SK-N-SH (cell line): ENCODE measurements at regions not wholly inside any gene's neighbourhood (a gene's known extent, or its start where the extent isn't known, plus 50 kb on each side); places are given as distances from the start of the nearest gene placed in this dataset.

Experiments
- CTCF ChIP-seq: fragments of 200-600 bp; sonication (generic); IDR thresholded peaks from 2 replicates; pipeline ENCODE4 v1.6.1; 2017; ENCODE audit warnings: antibody characterized with exemption, mild to moderate bottlenecking, moderate library complexity
- EP300 ChIP-seq, 2 experiments: IDR thresholded peaks; 2 replicates each; pipeline versions ENCODE4 v1.4.0 to v1.6.1; 2012; ENCODE audit warnings: borderline replicate concordance in 1 of 2, low read depth in 1 of 2, low read length in 1 of 2
- EZH2phosphoT487 ChIP-seq: fragments of 200-600 bp; sonication (generic); IDR thresholded peaks from 2 replicates; pipeline ENCODE4 v1.6.1; 2017; ENCODE audit warnings: low read depth, mixed run types, mild to moderate bottlenecking, antibody characterized with exemption, moderate library complexity, borderline replicate concordance
- FOXJ3 ChIP-seq: sonication (generic); formaldehyde crosslinking; IDR thresholded peaks from 2 replicates; pipeline ENCODE4 v1.5.1; 2020; ENCODE audit warnings: mild to moderate bottlenecking, missing genetic modification reagents
- GABPA ChIP-seq: IDR thresholded peaks from 2 replicates; pipeline ENCODE4 v1.4.0; 2012; ENCODE audit warnings: low read depth, mild to moderate bottlenecking
- JUND ChIP-seq: IDR thresholded peaks from 2 replicates; pipeline ENCODE4 v1.4.0; 2012
- MAX ChIP-seq: IDR thresholded peaks from 2 replicates; pipeline ENCODE4 v1.4.0; 2012; ENCODE audit warnings: low read depth
- POLR2AphosphoS5 ChIP-seq: IDR thresholded peaks from 2 replicates; pipeline ENCODE4 v1.6.1; 2012; ENCODE audit warnings: low read depth, low read length
- RAD21 ChIP-seq: IDR thresholded peaks from 2 replicates; pipeline ENCODE4 v1.6.1; 2012; ENCODE audit warnings: mild to moderate bottlenecking, low read length
- SIN3A ChIP-seq: IDR thresholded peaks from 2 replicates; pipeline ENCODE4 v1.6.1; 2012; ENCODE audit warnings: low read depth, mild to moderate bottlenecking, low read length, moderate library complexity, borderline replicate concordance
- TAF1 ChIP-seq: IDR thresholded peaks from 2 replicates; pipeline ENCODE4 v1.6.1; 2012; ENCODE audit warnings: low read depth, mild to moderate bottlenecking, low read length, moderate library complexity, borderline replicate concordance
- TEAD4 ChIP-seq: IDR thresholded peaks from 2 replicates; pipeline ENCODE4 v1.4.0; 2012; ENCODE audit warnings: mild to moderate bottlenecking, borderline replicate concordance; ENCODE audit not compliant: insufficient read depth
- YY1 ChIP-seq: IDR thresholded peaks from 2 replicates; pipeline ENCODE4 v1.4.0; 2012; ENCODE audit warnings: low read depth, mild to moderate bottlenecking
- TF ChIP-seq, protein P1 (sequence below): IDR thresholded peaks from 2 replicates; pipeline ENCODE4 v1.4.0; 2012; ENCODE audit warnings: low read depth, borderline replicate concordance

DNA sequence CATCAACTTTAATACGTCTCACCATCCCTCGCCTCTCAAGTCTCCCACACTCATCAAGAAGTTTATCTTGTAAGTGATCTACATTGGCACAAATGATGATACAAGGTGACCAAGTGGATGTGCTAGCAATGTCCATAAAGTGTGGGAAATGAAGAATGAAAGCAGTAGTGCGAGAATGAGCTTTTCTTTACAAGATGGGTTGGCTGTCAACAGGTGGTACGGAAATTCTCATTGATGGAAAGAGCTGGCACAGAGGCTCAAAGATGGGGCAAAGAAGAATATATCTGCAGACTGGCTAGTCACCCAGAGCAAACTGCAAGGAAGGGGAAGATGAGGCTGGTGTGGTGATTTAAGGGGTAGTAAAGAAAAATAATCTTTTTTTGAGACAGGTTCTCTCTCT lies 640.8 kb downstream of the MAT2B start:
- TF ChIP-seq, protein P1, sequence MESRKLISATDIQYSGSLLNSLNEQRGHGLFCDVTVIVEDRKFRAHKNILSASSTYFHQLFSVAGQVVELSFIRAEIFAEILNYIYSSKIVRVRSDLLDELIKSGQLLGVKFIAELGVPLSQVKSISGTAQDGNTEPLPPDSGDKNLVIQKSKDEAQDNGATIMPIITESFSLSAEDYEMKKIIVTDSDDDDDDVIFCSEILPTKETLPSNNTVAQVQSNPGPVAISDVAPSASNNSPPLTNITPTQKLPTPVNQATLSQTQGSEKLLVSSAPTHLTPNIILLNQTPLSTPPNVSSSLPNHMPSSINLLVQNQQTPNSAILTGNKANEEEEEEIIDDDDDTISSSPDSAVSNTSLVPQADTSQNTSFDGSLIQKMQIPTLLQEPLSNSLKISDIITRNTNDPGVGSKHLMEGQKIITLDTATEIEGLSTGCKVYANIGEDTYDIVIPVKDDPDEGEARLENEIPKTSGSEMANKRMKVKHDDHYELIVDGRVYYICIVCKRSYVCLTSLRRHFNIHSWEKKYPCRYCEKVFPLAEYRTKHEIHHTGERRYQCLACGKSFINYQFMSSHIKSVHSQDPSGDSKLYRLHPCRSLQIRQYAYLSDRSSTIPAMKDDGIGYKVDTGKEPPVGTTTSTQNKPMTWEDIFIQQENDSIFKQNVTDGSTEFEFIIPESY = no peak
- no peak for TF ChIP-seq CTCF
- no peak for TF ChIP-seq RAD21
- no peak for TF ChIP-seq JUND
- no peak for TF ChIP-seq TEAD4
- TF ChIP-seq EP300 (IDR thresholded peaks at IDR 0.05; ENCODE audit: borderline replicate concordance in 1 of 2, low read depth in 1 of 2, low read length in 1 of 2) = no peak
- TF ChIP-seq POLR2AphosphoS5 = no peak
- no peak for TF ChIP-seq GABPA
- TF ChIP-seq MAX = no peak
- TF ChIP-seq TAF1 = no peak
- no peak for TF ChIP-seq YY1
- TF ChIP-seq FOXJ3 (CRISPR knock-in tag) = no peak
- no peak for TF ChIP-seq EZH2phosphoT487
- no peak for TF ChIP-seq SIN3A
